ENCODE measurements at regions not wholly inside any gene's neighbourhood (a gene's known extent, or its start where the extent isn't known, plus 50 kb on each side); places are given as distances from the start of the nearest gene placed in this dataset.

DNA sequence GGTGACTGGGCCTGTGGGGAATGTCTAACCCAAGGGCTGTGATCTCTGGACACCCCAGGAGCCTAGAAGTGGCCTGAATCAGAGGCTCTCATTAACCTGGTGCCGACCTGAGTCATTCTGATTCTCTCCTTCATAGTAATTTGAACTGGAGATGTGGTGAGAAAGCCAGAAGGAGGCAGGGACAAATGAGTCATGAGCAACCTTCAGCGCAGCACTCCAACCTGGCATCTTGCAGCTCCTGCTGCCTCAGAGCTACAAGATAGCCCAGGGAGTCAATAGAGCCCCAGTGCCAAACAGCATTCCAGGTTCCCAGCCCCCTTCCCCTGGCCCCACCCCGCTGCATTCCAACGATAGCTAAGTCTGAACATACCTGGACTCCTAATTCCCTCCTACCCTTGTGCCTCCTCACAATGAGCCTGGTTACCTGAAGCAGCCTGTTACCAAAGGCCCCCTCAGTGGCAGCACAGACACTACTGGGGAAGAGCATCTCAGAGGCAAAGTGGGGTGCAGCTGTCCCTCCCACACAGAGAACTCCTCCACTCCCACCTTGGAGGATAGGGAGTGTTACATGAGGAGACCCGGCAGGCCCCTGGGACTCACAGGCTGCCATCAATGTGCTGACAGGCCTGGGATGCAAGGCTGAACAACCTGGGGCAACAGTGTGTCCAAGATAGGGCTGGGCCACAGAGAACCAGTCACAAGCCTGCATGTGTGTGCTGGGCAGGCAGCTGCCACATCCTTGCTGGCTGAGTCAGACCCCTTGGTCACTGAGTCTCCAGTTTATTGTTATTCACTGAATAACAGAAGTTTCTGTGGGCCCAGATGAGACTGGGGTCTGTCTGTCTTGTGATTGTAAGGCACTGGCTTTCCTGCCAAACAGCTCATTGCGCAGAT is 76.8 kb upstream of the LEP start:
- Mint-ChIP-seq H3K4me1 (peaks cover 12% of the 10 kb centered on the region), H3K9me3 (no peaks in the 10 kb centered on the region), H3K4me3 (no peak overlapping the region), H3K27ac (no peak overlapping the region), H3K36me3 (ENCODE audit: low read depth) (no peaks in the 10 kb centered on the region), H3K27me3 (peaks cover 69% of the 10 kb centered on the region)
- no peak for DNase-seq
- intact Hi-C loops (cut with micrococcal nuclease) = no loop called here

DNA sequence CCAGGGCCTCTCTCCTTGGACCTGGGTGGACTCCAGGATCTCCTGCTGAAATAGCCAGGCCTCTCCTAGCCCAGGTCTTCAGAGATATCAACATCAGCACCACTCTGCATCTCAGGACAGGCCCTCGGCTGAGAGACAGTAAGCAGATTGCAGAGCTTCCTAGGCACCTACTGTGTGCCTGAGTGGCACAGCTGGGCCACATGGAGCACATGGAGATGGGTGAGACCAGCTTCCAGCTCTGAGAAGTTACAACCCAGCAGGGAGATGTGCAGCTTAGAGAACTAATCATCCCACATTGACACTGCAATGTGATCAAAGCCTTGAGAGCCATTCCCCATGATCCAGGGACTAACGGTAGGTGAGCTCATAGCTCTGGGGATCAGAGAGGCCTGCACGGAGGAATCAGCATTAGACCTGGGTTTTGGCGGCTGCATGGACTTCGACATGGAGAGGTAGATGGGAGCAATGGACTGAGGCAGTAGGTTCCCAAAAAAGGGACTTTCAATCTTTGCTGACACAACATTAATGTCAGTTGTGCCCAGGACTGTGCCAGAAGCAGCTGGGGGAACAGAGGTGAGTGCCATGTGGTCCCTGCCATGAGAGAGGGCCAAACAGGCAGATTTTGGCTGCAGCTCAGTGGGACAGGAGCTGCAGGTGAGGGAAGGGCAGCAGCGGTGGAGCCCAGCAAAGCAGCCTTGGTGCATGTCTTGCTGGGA is 76.0 kb upstream of the LEP start:
- intact Hi-C loops (cut with micrococcal nuclease) = no loop called here
- no peak for DNase-seq
- Mint-ChIP-seq H3K4me1 (peaks cover 12% of the 10 kb centered on the region), H3K9me3 (no peaks in the 10 kb centered on the region), H3K27ac (no peak overlapping the region), H3K4me3 (peak overlapping the region; percentile 8), H3K27me3 (peaks cover 69% of the 10 kb centered on the region), H3K36me3 (ENCODE audit: low read depth) (no peaks in the 10 kb centered on the region)

DNA sequence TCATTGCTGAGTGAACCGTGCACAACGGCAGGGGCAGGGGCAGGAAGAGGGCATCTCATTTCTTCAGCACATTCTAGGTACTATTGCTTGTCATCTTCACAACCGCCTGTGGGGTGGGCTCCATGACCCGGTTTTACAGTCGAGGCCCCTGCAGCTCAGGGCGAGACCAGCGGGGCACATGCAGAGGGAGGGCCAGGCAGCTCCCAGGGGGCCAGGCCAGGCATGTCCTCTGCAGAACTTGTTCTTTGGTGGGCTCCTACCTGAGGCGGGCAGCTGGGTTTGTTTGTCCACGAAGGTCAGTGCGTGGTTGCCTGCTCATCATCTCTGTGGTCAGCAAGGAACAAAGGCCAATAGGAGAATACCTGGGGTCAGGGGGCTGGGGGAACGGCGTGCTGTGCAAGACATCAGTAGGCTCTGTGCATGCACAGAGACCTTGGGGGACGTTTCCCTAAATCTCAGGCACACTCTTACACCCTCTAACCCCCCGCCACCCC is 75.1 kb upstream of the LEP start:
- Mint-ChIP-seq H3K9me3 (no peaks in the 10 kb centered on the region), H3K27ac (no peak overlapping the region), H3K27me3 (peaks cover 69% of the 10 kb centered on the region), H3K36me3 (ENCODE audit: low read depth) (no peaks in the 10 kb centered on the region), H3K4me1 (peaks cover 12% of the 10 kb centered on the region), H3K4me3 (no peak overlapping the region)
- no peak for DNase-seq
- intact Hi-C loops (cut with micrococcal nuclease) = no loop called here

DNA sequence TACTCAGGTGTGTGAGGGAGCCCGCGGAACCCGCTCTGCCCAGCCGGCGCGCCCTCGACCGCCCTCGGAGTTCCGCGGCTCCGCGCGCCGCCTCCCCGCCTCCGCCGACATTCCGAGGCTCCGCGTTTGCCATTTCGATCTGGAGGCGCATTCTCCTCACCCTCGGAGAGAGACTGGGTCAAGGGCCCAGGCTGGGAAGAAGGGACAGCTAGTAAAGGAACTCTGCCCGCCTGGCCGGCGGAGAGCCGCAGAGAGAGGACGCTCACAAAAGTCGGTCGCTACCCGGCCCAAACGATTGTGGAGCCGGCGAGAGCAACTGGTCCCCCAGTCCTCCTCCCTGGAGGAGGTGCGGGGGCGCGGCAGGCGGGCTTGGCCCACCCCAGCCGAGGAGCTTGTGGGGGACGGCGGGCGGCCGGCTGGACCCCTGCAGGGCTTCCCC is 74.5 kb upstream of the LEP start:
- DNase-seq = peak; percentile 64
- intact Hi-C loops (cut with micrococcal nuclease) = no loop called here
- H3K27ac Mint-ChIP-seq = no peak overlapping the region
- H3K36me3 Mint-ChIP-seq (ENCODE audit: low read depth) = no peaks in the 10 kb centered on the region
- no peaks in the 10 kb centered on the region for H3K9me3 Mint-ChIP-seq
- H3K4me3 Mint-ChIP-seq = peak overlapping the region; percentile 79
- peaks cover 12% of the 10 kb centered on the region for H3K4me1 Mint-ChIP-seq
- peaks cover 70% of the 10 kb centered on the region for H3K27me3 Mint-ChIP-seq

DNA sequence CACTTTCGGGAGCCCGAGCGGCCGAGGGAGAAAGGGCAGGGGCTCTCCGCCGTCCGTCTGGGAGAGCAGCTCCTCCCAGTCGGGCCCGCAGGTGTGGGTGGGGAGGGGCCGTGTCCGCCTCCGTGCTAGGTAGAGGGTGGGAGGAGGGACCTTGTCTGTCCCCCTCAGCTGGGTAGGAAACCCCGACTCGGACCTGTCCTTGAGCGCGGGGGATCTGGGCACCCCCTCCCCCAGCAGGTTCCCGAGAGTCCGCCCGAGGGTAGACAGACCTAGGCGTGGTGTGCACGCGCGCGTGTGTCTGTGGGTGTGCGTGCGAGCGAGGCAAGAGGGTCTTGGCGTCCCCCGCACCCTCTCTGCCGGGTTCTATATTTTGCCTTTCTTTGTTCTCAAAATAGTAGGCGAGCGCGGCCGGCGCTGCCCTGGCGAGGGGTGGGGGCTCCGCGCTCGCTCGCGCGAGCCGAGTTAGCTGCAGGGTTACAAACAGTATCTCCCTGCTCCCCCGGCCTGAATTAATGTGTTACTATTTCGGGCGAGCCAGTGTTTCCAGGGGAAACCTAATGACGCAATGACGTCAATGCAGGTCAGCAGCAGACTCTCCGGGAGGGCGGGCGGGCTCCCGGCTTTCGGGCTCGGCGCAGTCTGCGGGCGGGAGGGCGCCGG is 73.9 kb upstream of the LEP start:
- DNase-seq = no peak
- peaks cover 12% of the 10 kb centered on the region for H3K4me1 Mint-ChIP-seq
- intact Hi-C loops (cut with micrococcal nuclease) = no loop called here
- H3K27ac Mint-ChIP-seq = no peak overlapping the region
- H3K27me3 Mint-ChIP-seq = peaks cover 69% of the 10 kb centered on the region
- H3K4me3 Mint-ChIP-seq = peak overlapping the region; percentile 79
- no peaks in the 10 kb centered on the region for H3K9me3 Mint-ChIP-seq
- no peaks in the 10 kb centered on the region for H3K36me3 Mint-ChIP-seq (ENCODE audit: low read depth)

DNA sequence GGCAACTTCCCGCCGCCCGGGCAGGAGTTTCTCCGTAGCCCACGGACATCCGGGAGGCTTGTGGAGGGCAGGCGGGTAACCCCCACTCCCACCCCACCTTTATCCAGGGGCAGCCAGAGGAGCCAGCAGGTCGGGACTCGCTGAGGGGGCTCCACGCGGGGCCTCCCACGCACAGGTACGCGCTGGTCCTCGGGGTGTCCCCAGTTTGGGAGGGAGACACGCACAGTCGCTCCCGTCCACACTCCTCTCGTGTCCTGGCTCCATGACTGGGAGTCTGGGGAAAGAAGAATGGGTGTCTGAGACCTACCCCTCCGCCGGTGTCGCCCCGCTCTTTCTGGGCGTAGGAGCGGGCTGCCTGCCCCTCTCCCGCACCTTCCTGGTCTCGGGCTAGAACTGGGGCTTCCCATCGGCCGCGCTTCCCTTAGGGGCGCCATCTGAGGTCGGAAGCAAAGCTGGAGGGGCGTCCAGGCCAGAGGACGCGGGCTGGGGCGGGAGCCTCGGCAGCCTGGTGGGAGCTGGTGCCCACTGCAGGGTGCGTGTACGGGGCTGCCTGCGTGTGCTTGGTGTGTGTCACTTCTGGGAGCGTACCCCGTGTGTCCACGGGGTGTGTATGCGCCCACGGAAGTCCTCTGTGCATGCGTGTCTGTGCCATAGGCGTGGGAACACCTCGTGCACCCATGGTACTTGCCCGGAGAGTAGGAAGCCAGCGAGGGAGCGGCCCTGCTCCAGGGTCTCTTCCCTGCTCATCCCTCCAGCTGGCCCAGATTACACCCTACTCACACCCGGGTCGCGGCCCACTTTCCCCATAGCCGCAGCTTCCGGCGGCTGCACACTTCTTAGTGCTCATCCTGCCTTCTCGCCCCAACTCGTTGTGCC is 73.0 kb upstream of the LEP start:
- intact Hi-C loops (cut with micrococcal nuclease) = no loop called here
- no peaks in the 10 kb centered on the region for H3K9me3 Mint-ChIP-seq
- DNase-seq = no peak
- no peaks in the 10 kb centered on the region for H3K36me3 Mint-ChIP-seq (ENCODE audit: low read depth)
- peaks cover 61% of the 10 kb centered on the region for H3K27me3 Mint-ChIP-seq
- H3K27ac Mint-ChIP-seq = no peak overlapping the region
- H3K4me1 Mint-ChIP-seq = peaks cover 13% of the 10 kb centered on the region
- peak overlapping the region; percentile 58 for H3K4me3 Mint-ChIP-seq

DNA sequence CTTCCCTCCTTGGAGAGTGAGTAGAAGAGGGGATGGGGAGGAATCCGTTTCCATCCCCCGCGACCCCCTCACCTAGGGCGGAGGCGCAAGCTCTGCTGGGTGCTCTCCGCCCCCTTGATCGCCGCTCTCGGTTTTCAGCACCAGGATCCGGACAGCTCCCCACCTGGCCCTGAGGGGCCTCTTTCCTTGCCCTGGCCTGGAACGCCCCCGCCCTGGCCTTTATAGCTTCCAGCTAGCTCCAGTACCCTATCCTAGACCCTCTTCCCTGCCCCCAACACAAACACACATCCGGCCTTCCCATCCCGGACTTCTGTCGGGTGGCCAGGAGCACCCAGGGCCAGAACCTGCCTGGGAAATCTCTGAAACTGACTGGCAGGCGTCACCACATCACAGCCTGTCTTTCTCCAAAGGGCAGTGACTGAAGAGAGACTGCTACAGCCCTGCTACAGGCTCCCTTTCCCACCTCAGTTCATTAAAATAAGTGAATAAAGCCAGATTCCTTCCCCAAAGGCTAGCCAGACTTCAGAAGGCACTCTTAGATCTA is 72.3 kb upstream of the LEP start:
- Mint-ChIP-seq H3K27ac (no peak overlapping the region), H3K4me1 (peaks cover 15% of the 10 kb centered on the region), H3K9me3 (no peaks in the 10 kb centered on the region), H3K4me3 (peak overlapping the region; percentile 58), H3K27me3 (peaks cover 63% of the 10 kb centered on the region), H3K36me3 (ENCODE audit: low read depth) (no peaks in the 10 kb centered on the region)
- DNase-seq = peak; percentile 70
- intact Hi-C loops (cut with micrococcal nuclease) = no loop called here

DNA sequence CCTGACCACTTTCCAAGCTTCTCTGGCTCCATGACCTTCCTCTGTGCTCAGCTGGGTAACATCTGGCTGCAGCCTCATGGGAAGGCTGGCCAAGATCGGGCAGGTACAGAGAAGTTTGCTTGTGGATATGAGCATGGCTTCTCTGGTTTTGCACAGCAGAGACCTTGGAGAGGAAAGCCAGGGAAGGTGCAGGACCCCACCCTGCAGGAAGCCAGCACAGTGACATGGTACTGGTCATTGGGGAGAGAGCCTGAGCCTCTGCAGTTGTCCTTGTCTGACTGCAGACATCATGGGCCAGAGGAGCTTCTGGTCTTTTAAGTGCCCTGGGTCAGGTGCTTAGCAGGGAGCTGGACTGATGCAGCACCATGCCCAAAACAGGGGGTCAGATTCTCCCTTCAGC is 70.6 kb upstream of the LEP start:
- Mint-ChIP-seq H3K9me3 (no peaks in the 10 kb centered on the region), H3K4me3 (no peak overlapping the region), H3K4me1 (peaks cover 13% of the 10 kb centered on the region), H3K27me3 (peaks cover 55% of the 10 kb centered on the region), H3K27ac (no peak overlapping the region), H3K36me3 (ENCODE audit: low read depth) (no peaks in the 10 kb centered on the region)
- DNase-seq = no peak
- intact Hi-C loops (cut with micrococcal nuclease) = no loop called here

DNA sequence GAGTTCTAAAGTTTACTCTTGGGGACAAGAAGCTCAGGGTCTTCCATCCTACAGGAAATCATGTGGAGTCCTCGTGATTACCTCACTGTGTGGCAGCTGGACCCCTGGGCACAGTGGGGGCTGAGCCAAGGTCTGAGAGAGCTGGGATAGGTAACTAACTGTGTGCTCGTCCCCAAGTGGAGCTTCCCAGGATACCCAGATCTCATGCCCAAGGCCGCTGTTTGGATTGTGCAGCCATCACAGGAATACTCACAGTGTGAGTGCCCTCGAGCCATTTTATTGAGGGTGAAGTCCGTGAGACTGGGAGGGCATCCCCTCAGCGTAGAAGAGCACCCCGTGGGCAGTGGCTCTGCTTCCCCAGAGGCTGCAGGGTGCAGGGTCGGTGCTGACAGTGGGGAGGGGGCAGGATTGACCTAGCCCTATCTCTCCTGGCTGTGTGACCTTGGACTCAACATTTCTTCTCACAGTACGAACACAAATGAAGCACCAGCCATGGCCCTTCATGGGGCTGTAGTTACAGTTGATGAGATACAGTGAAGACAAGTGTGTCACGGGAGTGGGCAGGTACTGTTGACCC is 69.6 kb upstream of the LEP start:
- Mint-ChIP-seq H3K4me1 (peaks cover 13% of the 10 kb centered on the region), H3K27ac (no peak overlapping the region), H3K27me3 (peaks cover 47% of the 10 kb centered on the region), H3K36me3 (ENCODE audit: low read depth) (no peaks in the 10 kb centered on the region), H3K4me3 (no peak overlapping the region), H3K9me3 (no peaks in the 10 kb centered on the region)
- intact Hi-C loops (cut with micrococcal nuclease) = no loop called here
- no peak for DNase-seq

DNA sequence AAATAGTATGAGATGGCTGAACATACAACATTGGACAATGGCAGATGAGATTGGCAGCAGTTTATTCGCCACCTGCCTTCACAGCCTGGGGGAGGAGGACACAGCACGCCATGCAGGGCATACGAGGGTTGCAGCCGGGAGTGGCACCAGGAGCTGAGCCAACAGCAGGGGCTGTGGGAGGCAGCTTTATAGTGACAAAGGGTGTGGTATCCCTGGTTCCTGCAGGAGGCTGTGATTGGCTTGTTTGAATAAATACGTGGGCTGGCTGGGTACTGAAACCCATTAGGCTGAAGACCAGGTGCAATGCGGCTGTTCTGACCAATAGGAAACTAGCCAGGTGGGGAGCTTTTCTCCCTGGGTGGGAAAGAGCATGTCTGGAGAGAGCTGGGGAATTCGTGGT is 68.9 kb upstream of the LEP start:
- Mint-ChIP-seq H3K27ac (no peak overlapping the region), H3K4me3 (no peak overlapping the region), H3K36me3 (ENCODE audit: low read depth) (no peaks in the 10 kb centered on the region), H3K9me3 (no peaks in the 10 kb centered on the region), H3K27me3 (peaks cover 46% of the 10 kb centered on the region), H3K4me1 (peaks cover 11% of the 10 kb centered on the region)
- intact Hi-C loops (cut with micrococcal nuclease) = no loop called here
- DNase-seq = no peak

DNA sequence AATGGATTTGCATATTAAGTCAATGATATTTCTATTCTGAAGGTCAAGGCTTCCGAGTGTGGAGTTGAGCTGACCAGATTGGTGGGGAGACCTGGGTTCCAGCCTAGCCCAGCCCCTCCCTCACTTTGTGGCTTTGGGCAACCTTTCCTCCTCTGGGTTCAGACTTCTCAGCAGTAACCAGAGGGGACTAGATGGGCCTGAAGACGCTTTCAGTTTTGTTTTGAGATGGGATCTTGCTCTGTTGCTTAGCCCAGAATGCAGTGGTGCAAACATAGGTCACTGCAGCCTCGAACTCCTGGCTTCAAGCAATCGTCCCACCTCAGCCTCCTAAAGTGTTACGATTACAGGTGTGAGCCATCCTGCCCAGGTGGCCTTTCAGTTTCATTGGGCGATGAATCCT is 68.1 kb upstream of the LEP start:
- H3K27me3 Mint-ChIP-seq = peaks cover 47% of the 10 kb centered on the region
- intact Hi-C loops (cut with micrococcal nuclease) = no loop called here

DNA sequence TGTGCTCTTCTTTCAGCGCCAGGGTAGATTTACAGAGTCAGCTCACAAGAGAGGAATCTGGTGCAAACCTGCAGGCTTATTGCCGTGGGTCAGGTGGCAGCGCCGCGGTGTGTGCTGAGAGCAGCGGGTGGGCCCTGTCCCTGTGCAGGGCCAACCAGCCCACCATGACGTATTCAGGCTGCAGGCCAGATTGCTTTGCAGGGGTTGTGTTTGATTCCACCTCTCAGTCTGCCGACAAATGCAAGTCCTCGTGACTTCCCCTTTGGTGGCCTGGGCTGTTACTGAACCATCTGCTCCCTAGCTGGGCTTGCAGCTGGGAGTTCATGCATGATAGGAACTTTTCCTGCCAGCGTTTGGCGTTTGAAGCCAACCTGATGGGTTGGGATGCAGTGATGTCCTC is 66.7 kb upstream of the LEP start:
- H3K4me1 Mint-ChIP-seq = peaks cover 3% of the 10 kb centered on the region
- H3K36me3 Mint-ChIP-seq (ENCODE audit: low read depth) = no peaks in the 10 kb centered on the region
- DNase-seq = no peak
- H3K27me3 Mint-ChIP-seq = peaks cover 37% of the 10 kb centered on the region
- no peaks in the 10 kb centered on the region for H3K9me3 Mint-ChIP-seq
- no peak overlapping the region for H3K27ac Mint-ChIP-seq
- intact Hi-C loops (cut with micrococcal nuclease) = no loop called here
- no peak overlapping the region for H3K4me3 Mint-ChIP-seq

More for the DNA sequence above, 68.1 kb upstream of the LEP start:
- no peak overlapping the region for H3K4me3 Mint-ChIP-seq
- H3K4me1 Mint-ChIP-seq = peaks cover 11% of the 10 kb centered on the region
- H3K27ac Mint-ChIP-seq = no peak overlapping the region
- no peaks in the 10 kb centered on the region for H3K36me3 Mint-ChIP-seq (ENCODE audit: low read depth)
- no peaks in the 10 kb centered on the region for H3K9me3 Mint-ChIP-seq
- DNase-seq = no peak

DNA sequence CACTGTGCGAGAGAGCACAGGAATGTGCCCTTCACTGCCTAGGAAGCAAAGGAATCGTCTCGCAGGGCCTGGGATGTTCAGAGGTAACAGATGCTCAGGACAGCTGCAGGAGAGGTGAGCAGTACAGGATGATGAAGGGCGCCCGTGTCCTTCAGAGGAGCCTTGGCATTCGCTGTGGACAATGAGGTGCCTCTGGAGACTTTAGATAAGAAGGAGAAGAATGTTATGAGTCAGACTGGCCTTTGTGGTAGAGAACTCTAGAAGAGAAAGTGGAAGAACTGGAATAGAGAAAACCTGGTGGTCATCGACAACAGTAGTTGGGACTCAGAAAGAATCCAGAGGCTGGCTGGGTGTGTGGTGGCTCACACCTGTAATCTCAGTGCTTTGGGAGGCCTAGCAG is 64.4 kb upstream of the LEP start:
- no peak for DNase-seq
- Mint-ChIP-seq H3K4me1 (peaks cover 3% of the 10 kb centered on the region), H3K27ac (no peak overlapping the region), H3K27me3 (peaks cover 28% of the 10 kb centered on the region), H3K36me3 (ENCODE audit: low read depth) (no peaks in the 10 kb centered on the region), H3K4me3 (no peak overlapping the region), H3K9me3 (no peaks in the 10 kb centered on the region)
- intact Hi-C loops (cut with micrococcal nuclease) = no loop called here
